Left renal cortex interstitium (tissue), 4 donors: ENCODE measurements at regions not wholly inside any gene's neighbourhood (a gene's known extent, or its start where the extent isn't known, plus 50 kb on each side); places are given as distances from the start of the nearest gene placed in this dataset.
"Not testable (repeated sequence)": the region's sequence is repeated elsewhere in the genome, so short reads cannot be mapped to it uniquely, and the experiment has no call there.

Experiments
- DNase-seq, 4 donors: peaks; one replicate each; pipeline ENCODE4 v3.0.0-alpha.2; 2013; ENCODE audit warnings: low read depth in 4 of 4, low spot score in 2 of 4, missing footprints in 1 of 4

- no peak for DNase-seq
Measured at GRCh38 chr4:66855956-66856355, 689.3 kb downstream of the CENPC start.

DNA sequence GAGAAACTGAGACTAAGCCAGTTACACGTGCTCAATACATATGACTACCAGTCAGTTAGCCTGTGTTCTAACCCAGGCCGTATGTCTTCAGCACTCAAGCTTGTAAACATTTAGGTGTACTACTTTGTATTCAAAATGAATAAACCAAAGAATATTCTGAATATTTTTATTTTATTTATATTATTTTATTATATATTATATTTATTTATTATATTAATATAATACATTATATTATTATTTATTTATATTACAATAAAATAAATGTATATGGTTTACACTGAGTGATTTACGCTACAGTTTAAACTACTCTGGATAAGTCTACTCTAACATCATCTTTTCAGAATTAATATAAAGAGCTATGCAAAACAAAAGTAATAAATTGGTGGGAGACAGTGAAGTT is 691.5 kb downstream of the CENPC start:
- DNase-seq: no peak

- no peak for DNase-seq
Measured at GRCh38 chr4:66852843-66853242, 692.5 kb downstream of the CENPC start.

GRCh38 chr4:66849596-66849995 is 695.7 kb downstream of the CENPC start:
- DNase-seq: no peak

DNA sequence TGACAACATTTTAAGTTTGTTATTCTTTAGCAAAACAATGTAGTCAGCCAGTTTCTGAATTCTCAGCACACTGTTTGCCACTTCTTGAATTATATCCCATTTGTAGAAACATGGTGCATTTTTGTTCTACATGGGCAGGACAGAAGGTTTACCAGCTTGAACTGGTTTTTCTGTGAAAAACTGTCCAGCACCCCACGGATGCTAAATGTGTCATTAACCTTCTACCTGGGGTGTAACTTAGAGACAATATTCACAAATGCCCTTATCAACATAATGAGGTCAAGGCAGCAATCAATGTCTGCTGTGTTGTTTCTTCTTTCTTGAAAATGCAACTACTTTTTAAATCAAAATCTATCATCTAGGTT is 702.6 kb downstream of the CENPC start:
- DNase-seq: no peak

DNA sequence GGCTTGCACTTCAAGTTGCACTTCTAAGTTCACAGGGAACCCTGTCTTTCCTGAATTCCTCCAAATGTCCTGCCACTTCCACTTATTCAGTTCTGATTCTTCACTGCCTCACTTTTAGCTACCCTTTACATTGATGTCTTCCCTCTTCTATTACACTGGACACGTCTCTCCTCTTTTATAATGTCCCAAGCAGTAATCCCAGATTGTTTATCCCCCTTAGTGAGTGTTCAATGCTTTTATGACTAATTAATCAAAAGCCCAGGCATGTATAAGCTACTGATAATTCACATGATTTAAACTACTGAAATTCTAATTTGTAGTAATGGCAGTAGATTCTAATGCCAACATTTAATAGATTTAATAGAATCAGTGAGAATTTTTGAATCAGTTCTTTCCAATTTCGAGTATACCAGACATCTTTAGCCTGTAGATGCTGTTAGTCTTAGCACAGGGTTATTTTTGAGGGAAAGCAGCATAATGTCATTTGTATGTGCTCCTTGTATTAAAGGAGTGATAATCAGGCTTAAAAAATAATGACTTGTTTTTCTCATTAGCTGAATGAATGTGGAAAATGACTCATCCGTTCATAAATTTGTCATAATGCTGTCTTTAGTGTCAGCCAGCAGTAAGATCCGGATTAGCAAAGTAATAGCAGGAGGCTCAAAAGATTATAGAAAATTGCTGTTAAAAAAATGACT is 703.1 kb downstream of the CENPC start:
- DNase-seq: no peak

DNA sequence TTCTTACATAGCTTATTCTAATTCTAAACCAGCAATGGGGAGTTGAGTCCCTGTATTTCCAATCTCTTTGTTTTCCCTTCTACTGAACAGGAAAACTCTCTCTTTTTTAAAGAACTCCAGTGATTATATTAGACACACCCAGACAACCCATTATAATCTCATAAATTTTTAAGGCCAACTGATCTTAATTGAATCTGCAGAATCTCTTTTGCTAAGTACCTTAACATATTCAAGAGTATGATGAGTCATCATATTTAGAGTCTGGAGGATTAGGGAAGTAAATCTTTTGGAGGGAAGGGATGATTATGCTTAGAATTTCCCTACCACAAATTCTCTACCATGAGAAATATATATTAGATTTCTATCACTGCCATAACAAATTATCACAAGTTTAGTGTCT is 705.1 kb downstream of the CENPC start:
- DNase-seq: no peak

- DNase-seq: peak in 1 of 4 donors; percentile 11
Measured at GRCh38 chr4:66837279-66837922, 707.9 kb downstream of the CENPC start.

DNA sequence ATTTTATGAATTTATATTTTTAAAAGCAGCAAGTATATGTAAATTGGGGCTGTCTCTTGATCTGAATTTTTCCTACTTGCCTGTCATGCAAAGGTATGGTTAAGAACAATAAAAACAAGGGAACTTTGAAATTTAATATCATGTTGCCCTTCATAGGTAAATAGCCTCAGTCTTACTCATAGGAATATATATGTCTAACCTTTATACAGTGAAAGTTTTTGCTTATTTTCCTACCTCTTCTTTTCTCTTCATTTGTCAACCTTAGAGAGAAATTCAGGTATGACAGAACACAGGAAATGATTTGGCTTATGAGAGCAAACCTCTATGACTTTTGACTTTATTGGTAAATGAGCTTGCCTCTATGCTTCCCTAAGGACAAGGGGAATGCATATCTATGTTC is 716.0 kb downstream of the CENPC start:
- DNase-seq: no peak

DNA sequence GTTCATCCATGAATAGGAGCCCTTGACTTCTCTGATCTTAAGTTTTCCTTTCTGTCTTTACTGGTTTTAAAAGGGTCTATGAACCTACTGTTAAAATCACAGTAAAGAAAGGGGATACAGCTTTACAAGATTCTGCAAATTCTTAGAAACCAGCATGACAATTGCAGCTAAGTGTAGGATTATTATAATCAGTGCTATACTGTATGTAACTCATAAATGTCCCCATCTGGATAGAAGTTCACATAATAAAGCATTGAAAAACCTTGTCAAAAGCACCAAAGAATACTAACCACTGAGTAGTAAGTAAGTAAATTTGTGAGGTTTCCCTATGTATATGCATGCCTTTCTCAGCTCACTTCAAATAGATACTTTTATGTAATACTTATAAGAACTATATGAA is 724.6 kb downstream of the CENPC start:
- DNase-seq: no peak

- no peak for DNase-seq
Measured at GRCh38 chr4:66814277-66814676, 731.0 kb downstream of the CENPC start.

DNA sequence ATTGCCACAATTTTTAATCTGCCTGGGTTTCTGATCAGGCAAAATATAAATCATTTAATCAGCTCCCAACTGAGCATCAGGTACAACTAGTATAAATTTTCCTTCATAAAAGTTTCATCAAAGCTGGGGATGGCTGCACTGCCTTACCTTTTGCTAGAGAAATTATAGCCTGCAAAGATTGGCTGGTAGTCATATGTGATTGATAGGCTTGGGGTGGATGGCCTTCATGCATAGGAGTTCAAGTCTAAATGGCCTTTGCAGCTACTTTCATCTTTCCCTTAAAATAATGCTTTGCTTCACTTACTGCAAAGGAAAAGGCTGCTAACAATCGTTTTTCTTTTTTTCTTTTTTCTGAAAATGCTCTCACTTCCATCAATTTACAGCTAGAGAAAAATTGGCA is 739.7 kb downstream of the CENPC start:
- DNase-seq: no peak

GRCh38 chr4:66804979-66805378 is 740.3 kb downstream of the CENPC start:
- no peak for DNase-seq

- DNase-seq: no peak
Measured at GRCh38 chr4:66797608-66798007, 747.7 kb downstream of the CENPC start.

DNA sequence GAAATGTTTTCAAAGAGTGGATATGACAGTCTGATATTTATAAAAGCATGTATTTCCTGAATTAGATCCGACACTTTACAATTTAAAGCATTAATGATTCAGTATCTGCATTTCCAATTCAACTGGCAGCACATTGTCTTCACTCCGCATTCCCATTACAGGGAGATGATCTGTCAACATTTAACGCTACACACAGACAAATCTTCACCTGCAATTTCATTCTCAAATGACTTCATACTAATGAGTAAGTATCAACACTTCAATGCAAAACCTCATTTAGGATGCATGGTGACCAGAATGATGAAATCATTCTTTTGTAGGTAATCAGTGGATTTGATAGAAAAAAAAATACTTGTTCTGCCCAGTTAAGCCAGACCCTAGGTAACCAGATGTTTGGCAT is 749.6 kb downstream of the CENPC start:
- no peak for DNase-seq

DNA sequence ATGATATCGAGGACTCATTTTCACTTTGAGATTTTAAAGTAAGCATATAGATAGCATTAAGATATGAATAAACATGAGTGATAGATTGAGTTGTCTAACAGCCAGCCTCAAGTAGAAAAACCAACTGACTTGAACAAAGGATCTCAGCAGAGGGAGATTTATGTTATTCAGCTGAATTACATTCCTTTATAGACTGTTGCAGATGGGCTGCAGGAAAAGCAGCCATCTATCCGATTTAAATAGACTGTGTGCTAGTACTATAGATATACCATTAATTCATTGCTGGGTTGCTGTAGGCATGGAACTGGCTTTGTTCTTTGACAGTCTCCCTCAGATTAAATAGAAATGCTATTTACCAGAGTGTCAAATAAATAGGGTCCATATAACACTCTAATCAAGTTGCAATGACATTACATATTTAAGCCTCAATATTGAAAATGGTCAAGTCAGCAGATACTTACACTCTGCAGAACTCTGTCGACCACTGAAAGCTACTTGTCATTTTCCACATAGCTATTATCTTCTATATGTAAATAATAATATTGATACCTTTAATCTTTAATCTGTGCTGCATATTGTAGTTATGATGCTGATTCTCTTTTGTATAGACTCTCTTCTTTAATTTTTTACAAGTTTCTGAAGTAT is 750.8 kb downstream of the CENPC start:
- DNase-seq: no peak

- no peak for DNase-seq
Measured at GRCh38 chr4:66791686-66792085, 753.6 kb downstream of the CENPC start.

DNA sequence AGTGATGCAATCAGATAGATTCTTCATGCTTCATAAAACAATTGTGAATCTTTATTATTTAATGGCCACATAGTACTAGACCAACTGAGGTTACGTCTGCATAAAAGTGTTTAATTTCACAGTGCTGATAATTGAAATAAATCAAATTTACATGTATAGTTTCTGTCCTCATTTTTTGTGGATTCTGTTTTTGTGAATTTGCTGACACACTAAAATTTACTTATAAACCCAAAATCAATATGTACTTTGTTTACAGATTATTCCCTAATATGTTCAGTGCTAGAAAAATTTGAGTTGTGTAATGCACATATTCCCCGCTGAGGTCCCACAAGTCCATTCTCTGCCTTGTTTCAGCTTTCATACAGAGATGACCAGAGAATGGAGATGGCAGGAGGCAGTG is 759.8 kb downstream of the CENPC start:
- no peak for DNase-seq

DNA sequence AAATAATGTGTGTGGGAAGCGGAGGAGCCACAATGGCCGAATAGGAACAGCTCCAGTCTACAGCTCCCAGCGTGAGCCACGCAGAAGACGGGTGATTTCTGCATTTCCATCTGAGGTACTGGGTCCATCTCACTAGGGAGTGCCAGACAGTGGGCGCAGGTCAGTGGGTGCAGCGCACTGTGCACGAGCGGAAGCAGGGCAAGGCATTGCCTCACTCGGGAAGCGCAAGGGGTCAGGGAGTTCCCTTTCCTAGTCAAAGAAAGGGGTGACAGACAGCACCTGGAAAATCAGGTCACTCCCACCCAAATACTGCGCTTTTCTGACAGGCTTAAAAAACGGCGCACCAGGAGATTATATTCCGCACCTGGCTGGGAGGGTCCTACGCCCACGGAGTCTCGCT is 762.6 kb downstream of the CENPC start:
- not testable (repeated sequence) for DNase-seq

DNA sequence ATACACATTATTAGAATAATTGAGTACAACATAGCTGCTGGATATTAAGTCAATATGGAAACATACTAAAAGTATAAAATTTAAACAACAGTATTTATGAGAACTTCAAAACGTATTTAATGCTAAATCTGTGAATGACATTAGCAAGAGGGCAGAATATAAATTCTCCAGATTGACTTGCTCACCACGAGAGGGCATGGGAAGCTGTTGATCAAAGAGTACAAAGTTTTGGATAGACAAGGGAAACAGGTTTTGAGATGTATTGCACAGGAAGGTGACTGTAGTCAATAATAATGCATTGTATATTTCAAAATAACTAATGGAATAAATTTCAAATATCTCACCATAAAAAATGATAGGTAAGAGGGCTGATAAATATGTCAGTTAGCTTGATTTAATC is 768.2 kb downstream of the CENPC start:
- no peak for DNase-seq

DNA sequence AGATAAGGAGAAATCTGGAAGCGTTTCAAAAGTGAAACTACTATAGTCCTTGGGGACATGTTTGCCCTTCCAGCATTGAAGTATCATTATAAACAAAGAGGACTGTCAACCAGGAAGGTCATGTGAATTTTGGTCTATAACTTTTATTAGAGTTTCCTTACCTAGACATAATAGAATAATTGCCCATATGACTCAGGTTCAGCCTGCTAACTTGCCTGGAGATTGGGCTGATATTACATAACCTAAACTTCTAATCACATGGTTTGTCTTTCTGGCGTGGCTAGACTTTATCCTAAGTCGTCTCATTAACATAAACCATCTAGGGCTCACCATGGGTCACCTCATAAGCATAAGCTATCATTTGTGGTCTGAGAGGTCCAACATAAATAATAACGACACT is 775.9 kb downstream of the CENPC start:
- no peak for DNase-seq

- DNase-seq: no peak
Measured at GRCh38 chr4:66767442-66767841, 777.9 kb downstream of the CENPC start.
